ENCODE measurements at regions not wholly inside any gene's neighbourhood (a gene's known extent, or its start where the extent isn't known, plus 50 kb on each side); places are given as distances from the start of the nearest gene placed in this dataset.
A peak's percentile ranks its signal among the peaks of the same experiment; 100 is the strongest.

- peak; percentile 1 for DNase-seq
These were observed 193.4 kb downstream of the HAUS1 start for GRCh38 chr18:46297621-46298020.

GRCh38 chr18:46298511-46298910 lies 194.3 kb downstream of the HAUS1 start:
- no peak for DNase-seq

GRCh38 chr18:46299465-46300008 lies 195.4 kb downstream of the HAUS1 start:
- no peak for DNase-seq

- DNase-seq: no peak
These were observed 196.9 kb downstream of the HAUS1 start for GRCh38 chr18:46301081-46301480.

- DNase-seq: no peak
These were observed 197.4 kb downstream of the HAUS1 start for GRCh38 chr18:46301571-46301970.

GRCh38 chr18:46302528-46303485 lies 198.6 kb downstream of the HAUS1 start:
- no peak for DNase-seq

GRCh38 chr18:46310258-46310657 lies 206.1 kb downstream of the HAUS1 start:
- peak; percentile 65 for DNase-seq

GRCh38 chr18:46310675-46311345 lies 206.6 kb downstream of the HAUS1 start:
- peak; percentile 21 for DNase-seq

GRCh38 chr18:46311491-46311890 lies 207.3 kb downstream of the HAUS1 start:
- DNase-seq: no peak

- DNase-seq: no peak
These were observed 208.0 kb downstream of the HAUS1 start for GRCh38 chr18:46312221-46312620.

- no peak for DNase-seq
These were observed 209.3 kb downstream of the HAUS1 start for GRCh38 chr18:46313521-46313920.

GRCh38 chr18:46314011-46314410 lies 209.8 kb downstream of the HAUS1 start:
- no peak for DNase-seq

- DNase-seq: no peak
These were observed 211.0 kb downstream of the HAUS1 start for GRCh38 chr18:46315161-46315560.

- no peak for DNase-seq
These were observed 214.2 kb downstream of the HAUS1 start for GRCh38 chr18:46318356-46318755.

GRCh38 chr18:46319783-46320182 lies 215.6 kb downstream of the HAUS1 start:
- DNase-seq: no peak

GRCh38 chr18:46320297-46320696 lies 216.1 kb downstream of the HAUS1 start:
- no peak for DNase-seq

- DNase-seq: peak; percentile 59
These were observed 216.9 kb downstream of the HAUS1 start for GRCh38 chr18:46320928-46321711.

- no peak for DNase-seq
These were observed 217.8 kb downstream of the HAUS1 start for GRCh38 chr18:46321955-46322354.

- DNase-seq: no peak
These were observed 218.3 kb downstream of the HAUS1 start for GRCh38 chr18:46322411-46322891.

- DNase-seq: no peak
These were observed 218.8 kb downstream of the HAUS1 start for GRCh38 chr18:46322941-46323340.

GRCh38 chr18:46324087-46324955 lies 220.1 kb downstream of the HAUS1 start:
- DNase-seq: peak; percentile 48

GRCh38 chr18:46325895-46326294 lies 221.7 kb downstream of the HAUS1 start:
- DNase-seq: no peak
